ENCODE measurements at regions not wholly inside any gene's neighbourhood (a gene's known extent, or its start where the extent isn't known, plus 50 kb on each side); places are given as distances from the start of the nearest gene placed in this dataset.

DNA sequence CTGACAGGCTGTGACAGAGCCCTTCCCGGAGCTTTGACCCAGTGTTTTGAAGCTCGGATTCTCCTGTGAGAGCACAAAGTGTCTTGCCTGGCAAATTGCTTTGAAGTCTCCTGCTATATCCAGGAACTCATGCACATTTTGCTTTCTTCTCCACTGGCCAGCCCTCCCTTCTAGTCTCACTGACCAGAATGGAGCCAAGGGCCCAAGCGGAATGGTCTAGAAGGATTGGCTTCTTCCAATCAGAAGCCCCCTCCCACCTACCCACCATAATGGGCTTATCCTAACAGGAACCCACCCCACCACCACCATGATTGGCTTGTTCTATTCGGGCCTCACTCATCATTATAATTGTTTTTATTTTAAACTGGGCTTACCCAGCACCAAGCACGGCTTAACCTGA is 130.1 kb downstream of the PXDC1 start:
- no peak overlapping the region for H3K4ac ChIP-seq (ENCODE audit: low read depth, low read length)
- BruUV-seq (replicated peaks): no TSS peak
- no peak overlapping the region for H3K4me3 ChIP-seq (ENCODE audit: insufficient read depth, low read depth, low read length)
- H3K36me3 ChIP-seq (ENCODE audit: control insufficient read depth, insufficient read depth, low read length): no peaks in the 10 kb centered on the region
- ATAC-seq (ENCODE audit: low read depth): no peak
- H3K79me1 ChIP-seq (ENCODE audit: low read depth in 1 of 2, low read length in 2 of 2): no peaks in the 10 kb centered on the region
- H2AFZ ChIP-seq (replicated peaks; ENCODE audit: low read length, poor library complexity): no peak overlapping the region
- H2BK20ac ChIP-seq (ENCODE audit: low read depth, low read length): no peak overlapping the region
- no peaks in the 10 kb centered on the region for H3K4me1 ChIP-seq (ENCODE audit: control insufficient read depth, insufficient read depth, low read length)
- no peak overlapping the region for H3K23ac ChIP-seq (ENCODE audit: low read depth, low read length)
- no peak for TF ChIP-seq NFE2L2 (IDR thresholded peaks at IDR 0.05; ENCODE audit: low read depth, low read length)
- no peak for TF ChIP-seq MAFK (IDR thresholded peaks at IDR 0.05; ENCODE audit: low read depth, low read length)
- TF ChIP-seq RCOR1 (IDR thresholded peaks at IDR 0.05; ENCODE audit: insufficient replicate concordance, low read length): no peak
- TF ChIP-seq, protein P1, sequence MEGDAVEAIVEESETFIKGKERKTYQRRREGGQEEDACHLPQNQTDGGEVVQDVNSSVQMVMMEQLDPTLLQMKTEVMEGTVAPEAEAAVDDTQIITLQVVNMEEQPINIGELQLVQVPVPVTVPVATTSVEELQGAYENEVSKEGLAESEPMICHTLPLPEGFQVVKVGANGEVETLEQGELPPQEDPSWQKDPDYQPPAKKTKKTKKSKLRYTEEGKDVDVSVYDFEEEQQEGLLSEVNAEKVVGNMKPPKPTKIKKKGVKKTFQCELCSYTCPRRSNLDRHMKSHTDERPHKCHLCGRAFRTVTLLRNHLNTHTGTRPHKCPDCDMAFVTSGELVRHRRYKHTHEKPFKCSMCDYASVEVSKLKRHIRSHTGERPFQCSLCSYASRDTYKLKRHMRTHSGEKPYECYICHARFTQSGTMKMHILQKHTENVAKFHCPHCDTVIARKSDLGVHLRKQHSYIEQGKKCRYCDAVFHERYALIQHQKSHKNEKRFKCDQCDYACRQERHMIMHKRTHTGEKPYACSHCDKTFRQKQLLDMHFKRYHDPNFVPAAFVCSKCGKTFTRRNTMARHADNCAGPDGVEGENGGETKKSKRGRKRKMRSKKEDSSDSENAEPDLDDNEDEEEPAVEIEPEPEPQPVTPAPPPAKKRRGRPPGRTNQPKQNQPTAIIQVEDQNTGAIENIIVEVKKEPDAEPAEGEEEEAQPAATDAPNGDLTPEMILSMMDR (conservative IDR thresholded peaks at IDR 0.05; ENCODE audit: low read depth, low read length): no peak
- no peak for TF ChIP-seq RFX5 (IDR thresholded peaks at IDR 0.05; ENCODE audit: low read depth, low read length)
- TF ChIP-seq, protein P2, sequence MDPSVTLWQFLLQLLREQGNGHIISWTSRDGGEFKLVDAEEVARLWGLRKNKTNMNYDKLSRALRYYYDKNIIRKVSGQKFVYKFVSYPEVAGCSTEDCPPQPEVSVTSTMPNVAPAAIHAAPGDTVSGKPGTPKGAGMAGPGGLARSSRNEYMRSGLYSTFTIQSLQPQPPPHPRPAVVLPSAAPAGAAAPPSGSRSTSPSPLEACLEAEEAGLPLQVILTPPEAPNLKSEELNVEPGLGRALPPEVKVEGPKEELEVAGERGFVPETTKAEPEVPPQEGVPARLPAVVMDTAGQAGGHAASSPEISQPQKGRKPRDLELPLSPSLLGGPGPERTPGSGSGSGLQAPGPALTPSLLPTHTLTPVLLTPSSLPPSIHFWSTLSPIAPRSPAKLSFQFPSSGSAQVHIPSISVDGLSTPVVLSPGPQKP (IDR thresholded peaks at IDR 0.05; ENCODE audit: borderline replicate concordance, low read depth, low read length): no peak
- no peak for TF ChIP-seq POLR2A (IDR thresholded peaks at IDR 0.05; ENCODE audit: low read depth, low read length)
- TF ChIP-seq, protein P3, sequence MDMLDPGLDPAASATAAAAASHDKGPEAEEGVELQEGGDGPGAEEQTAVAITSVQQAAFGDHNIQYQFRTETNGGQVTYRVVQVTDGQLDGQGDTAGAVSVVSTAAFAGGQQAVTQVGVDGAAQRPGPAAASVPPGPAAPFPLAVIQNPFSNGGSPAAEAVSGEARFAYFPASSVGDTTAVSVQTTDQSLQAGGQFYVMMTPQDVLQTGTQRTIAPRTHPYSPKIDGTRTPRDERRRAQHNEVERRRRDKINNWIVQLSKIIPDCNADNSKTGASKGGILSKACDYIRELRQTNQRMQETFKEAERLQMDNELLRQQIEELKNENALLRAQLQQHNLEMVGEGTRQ (IDR thresholded peaks at IDR 0.05; ENCODE audit: low read depth, low read length): no peak
- TF ChIP-seq MXI1 (IDR thresholded peaks at IDR 0.05; ENCODE audit: borderline replicate concordance, low read depth, low read length): no peak
- no peak for TF ChIP-seq RAD21 (IDR thresholded peaks at IDR 0.05; ENCODE audit: low read length)
- no peak for TF ChIP-seq SMC3 (IDR thresholded peaks at IDR 0.05; ENCODE audit: low read depth, low read length)
- TF ChIP-seq CHD1 (IDR thresholded peaks at IDR 0.05; ENCODE audit: low read depth, low read length): no peak
- no peak overlapping the region for H3K14ac ChIP-seq (replicated peaks; ENCODE audit: low read depth, low read length)
- ChIA-PET CTCF (no interaction called here), POLR2A (ENCODE audit: unreplicated experiment) (no interaction called here)
- no peak overlapping the region for H2BK120ac ChIP-seq (ENCODE audit: low read depth, low read length)
- no peak overlapping the region for H2AK9ac ChIP-seq (replicated peaks; ENCODE audit: low read depth, low read length, poor library complexity)
- H2AK5ac ChIP-seq (ENCODE audit: low read depth, low read length): no peak overlapping the region
- dilution Hi-C loops (cut with HindIII; ENCODE audit: low sequenced_read_pairs, unreplicated experiment): no loop called here
- H3K4me2 ChIP-seq (ENCODE audit: low read depth, low read length): no peak overlapping the region
- no peaks in the 10 kb centered on the region for H3K9me1 ChIP-seq (ENCODE audit: insufficient read depth, low read length)
- in situ Hi-C loops (cut with MboI; ENCODE audit: low sequenced_read_pairs): no loop called here
- 100% methylated on average over 1 of the region's 5 CpGs; no CpG with 5 or more reads in 1 of the 2 experiments for WGBS, 2 experiments (ENCODE audit: extremely low coverage in 2 of 2, insufficient read length in 1 of 2)
- H3K9me3 ChIP-seq (ENCODE audit: control insufficient read depth, insufficient read depth, low read length): no peaks in the 10 kb centered on the region
- no peak overlapping the region for H4K8ac ChIP-seq (ENCODE audit: low read depth in 2 of 2, low read length in 2 of 2)
- H2BK5ac ChIP-seq (ENCODE audit: low read depth, low read length, poor library complexity, severe bottlenecking): no peak overlapping the region
- no peak overlapping the region for H3K56ac ChIP-seq (ENCODE audit: extremely low read depth, insufficient read depth, low read length)
- H2BK15ac ChIP-seq (ENCODE audit: low read depth, low read length): no peak overlapping the region
- intact Hi-C loops (cut with micrococcal nuclease): no loop called here
- no peak overlapping the region for H4K91ac ChIP-seq (ENCODE audit: insufficient read depth, low read depth, low read length)
- no peak overlapping the region for H3K18ac ChIP-seq (ENCODE audit: low read depth, low read length)
- no peak overlapping the region for H3K27ac ChIP-seq (ENCODE audit: insufficient read depth, low read length)
- no peak overlapping the region for H3K9ac ChIP-seq (ENCODE audit: low read depth, low read length)
- DNase-seq: no peak
- H4K5ac ChIP-seq (ENCODE audit: low read depth, low read length): no peak overlapping the region
- H4K20me1 ChIP-seq (ENCODE audit: insufficient read depth, low read length): no peaks in the 10 kb centered on the region
- peaks cover 69% of the 10 kb centered on the region for H3K27me3 ChIP-seq (ENCODE audit: control insufficient read depth, insufficient read depth, low read length)
